ENCODE measurements at regions not wholly inside any gene's neighbourhood (a gene's known extent, or its start where the extent isn't known, plus 50 kb on each side); places are given as distances from the start of the nearest gene placed in this dataset.

- TF ChIP-seq, protein P1, sequence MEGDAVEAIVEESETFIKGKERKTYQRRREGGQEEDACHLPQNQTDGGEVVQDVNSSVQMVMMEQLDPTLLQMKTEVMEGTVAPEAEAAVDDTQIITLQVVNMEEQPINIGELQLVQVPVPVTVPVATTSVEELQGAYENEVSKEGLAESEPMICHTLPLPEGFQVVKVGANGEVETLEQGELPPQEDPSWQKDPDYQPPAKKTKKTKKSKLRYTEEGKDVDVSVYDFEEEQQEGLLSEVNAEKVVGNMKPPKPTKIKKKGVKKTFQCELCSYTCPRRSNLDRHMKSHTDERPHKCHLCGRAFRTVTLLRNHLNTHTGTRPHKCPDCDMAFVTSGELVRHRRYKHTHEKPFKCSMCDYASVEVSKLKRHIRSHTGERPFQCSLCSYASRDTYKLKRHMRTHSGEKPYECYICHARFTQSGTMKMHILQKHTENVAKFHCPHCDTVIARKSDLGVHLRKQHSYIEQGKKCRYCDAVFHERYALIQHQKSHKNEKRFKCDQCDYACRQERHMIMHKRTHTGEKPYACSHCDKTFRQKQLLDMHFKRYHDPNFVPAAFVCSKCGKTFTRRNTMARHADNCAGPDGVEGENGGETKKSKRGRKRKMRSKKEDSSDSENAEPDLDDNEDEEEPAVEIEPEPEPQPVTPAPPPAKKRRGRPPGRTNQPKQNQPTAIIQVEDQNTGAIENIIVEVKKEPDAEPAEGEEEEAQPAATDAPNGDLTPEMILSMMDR (IDR thresholded peaks at IDR 0.05) = no peak
- no peak for TF ChIP-seq ELK1 (IDR thresholded peaks at IDR 0.05; ENCODE audit: low read depth, low read length)
- no peak for TF ChIP-seq PBX3 (IDR thresholded peaks at IDR 0.05)
- TF ChIP-seq MAFK (IDR thresholded peaks at IDR 0.05; ENCODE audit: partially characterized antibody) = no peak
- TF ChIP-seq, protein P2, sequence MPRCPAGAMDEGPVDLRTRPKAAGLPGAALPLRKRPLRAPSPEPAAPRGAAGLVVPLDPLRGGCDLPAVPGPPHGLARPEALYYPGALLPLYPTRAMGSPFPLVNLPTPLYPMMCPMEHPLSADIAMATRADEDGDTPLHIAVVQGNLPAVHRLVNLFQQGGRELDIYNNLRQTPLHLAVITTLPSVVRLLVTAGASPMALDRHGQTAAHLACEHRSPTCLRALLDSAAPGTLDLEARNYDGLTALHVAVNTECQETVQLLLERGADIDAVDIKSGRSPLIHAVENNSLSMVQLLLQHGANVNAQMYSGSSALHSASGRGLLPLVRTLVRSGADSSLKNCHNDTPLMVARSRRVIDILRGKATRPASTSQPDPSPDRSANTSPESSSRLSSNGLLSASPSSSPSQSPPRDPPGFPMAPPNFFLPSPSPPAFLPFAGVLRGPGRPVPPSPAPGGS (IDR thresholded peaks at IDR 0.05) = no peak
- no peak for TF ChIP-seq SMC3 (IDR thresholded peaks at IDR 0.05)
- no peak for TF ChIP-seq CEBPB (IDR thresholded peaks at IDR 0.05)
- no peak for TF ChIP-seq MAX (IDR thresholded peaks at IDR 0.05)
- TF ChIP-seq EP300 (IDR thresholded peaks at IDR 0.05) = no peak
- no peak for TF ChIP-seq RNF2 (IDR thresholded peaks at IDR 0.05; ENCODE audit: borderline replicate concordance, low read depth)
Measured at GRCh38 chr1:98516306-98516705, 145.2 kb upstream of the SNX7 start.
